ENCODE measurements at regions not wholly inside any gene's neighbourhood (a gene's known extent, or its start where the extent isn't known, plus 50 kb on each side); places are given as distances from the start of the nearest gene placed in this dataset.

DNA sequence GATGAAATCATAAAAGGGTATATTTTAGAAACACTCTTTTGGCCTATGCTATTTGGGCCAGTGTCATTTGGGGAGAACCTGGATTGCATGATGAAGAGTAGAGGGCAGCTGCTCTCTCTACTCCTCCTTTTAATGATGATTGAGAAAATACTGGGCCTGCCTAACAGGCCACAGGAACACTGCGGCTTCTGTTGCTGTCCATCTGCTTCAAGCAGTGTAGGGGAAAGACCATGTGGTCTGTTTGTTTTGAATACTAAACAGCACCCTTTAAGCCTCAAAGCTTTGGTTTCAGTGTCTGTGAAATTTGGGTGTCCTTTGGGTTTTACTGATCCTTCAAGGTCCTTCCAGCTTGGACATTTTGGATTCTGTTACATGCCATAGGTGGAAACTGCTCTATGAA lies 78.0 kb downstream of the TTC6 start:
- TF ChIP-seq, protein P1, sequence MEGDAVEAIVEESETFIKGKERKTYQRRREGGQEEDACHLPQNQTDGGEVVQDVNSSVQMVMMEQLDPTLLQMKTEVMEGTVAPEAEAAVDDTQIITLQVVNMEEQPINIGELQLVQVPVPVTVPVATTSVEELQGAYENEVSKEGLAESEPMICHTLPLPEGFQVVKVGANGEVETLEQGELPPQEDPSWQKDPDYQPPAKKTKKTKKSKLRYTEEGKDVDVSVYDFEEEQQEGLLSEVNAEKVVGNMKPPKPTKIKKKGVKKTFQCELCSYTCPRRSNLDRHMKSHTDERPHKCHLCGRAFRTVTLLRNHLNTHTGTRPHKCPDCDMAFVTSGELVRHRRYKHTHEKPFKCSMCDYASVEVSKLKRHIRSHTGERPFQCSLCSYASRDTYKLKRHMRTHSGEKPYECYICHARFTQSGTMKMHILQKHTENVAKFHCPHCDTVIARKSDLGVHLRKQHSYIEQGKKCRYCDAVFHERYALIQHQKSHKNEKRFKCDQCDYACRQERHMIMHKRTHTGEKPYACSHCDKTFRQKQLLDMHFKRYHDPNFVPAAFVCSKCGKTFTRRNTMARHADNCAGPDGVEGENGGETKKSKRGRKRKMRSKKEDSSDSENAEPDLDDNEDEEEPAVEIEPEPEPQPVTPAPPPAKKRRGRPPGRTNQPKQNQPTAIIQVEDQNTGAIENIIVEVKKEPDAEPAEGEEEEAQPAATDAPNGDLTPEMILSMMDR (IDR thresholded peaks at IDR 0.05 in 4 of 5, conservative IDR thresholded peaks at IDR 0.05 in 1 of 5), result no peak
- no peak for TF ChIP-seq POLR2A (IDR thresholded peaks at IDR 0.05)
